ENCODE measurements at regions not wholly inside any gene's neighbourhood (a gene's known extent, or its start where the extent isn't known, plus 50 kb on each side); places are given as distances from the start of the nearest gene placed in this dataset.

GRCh38 chr3:177700117-177700516 lies 502.8 kb upstream of the TBL1XR1 start:
- no peak for TF ChIP-seq POLR2AphosphoS5 (IDR thresholded peaks at IDR 0.05; ENCODE audit: low read depth, low read length)
- TF ChIP-seq TAF1 (IDR thresholded peaks at IDR 0.05; ENCODE audit: borderline replicate concordance, insufficient read depth, low read length) = no peak
- no peak for TF ChIP-seq REST (IDR thresholded peaks at IDR 0.05; ENCODE audit: insufficient read depth in 1 of 2, low read depth in 2 of 2, low read length in 2 of 2)
- no peak for TF ChIP-seq FOXP2 (optimal IDR thresholded peaks at IDR 0.05; ENCODE audit: borderline replicate concordance, extremely low read depth, extremely low read length, insufficient read depth)
